ENCODE measurements at regions not wholly inside any gene's neighbourhood (a gene's known extent, or its start where the extent isn't known, plus 50 kb on each side); places are given as distances from the start of the nearest gene placed in this dataset.

DNA sequence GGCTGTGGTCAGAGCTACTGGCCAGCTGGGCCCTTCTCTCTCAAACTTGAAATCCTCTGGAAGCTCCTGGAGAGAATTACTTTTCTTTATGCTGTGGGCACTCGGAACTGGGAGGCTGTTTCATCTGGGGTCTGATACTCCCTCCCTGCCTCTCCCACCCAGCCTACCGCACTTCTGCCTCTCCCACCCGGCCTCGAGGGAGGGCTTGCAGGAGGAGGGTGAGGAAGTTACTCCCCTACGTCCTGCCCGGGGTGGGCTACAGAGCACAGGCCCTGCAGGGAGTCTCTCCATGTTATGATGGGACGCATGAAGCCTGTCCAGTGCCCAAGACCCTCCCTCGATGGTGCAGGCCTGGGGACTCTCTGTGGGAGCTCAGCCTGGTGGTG, 584.6 kb upstream of the MKI67 start:
- DNase-seq (ENCODE audit: low read depth, low spot score): no peak

GRCh38 chr10:128711806-128712205, 585.6 kb upstream of the MKI67 start:
- no peak overlapping the region for H3K27ac ChIP-seq
- DNase-seq (ENCODE audit: low read depth, low spot score): no peak

More for the DNA sequence above, 584.6 kb upstream of the MKI67 start:
- H3K27ac ChIP-seq: no peak overlapping the region

- H3K27ac ChIP-seq: no peak overlapping the region
- DNase-seq (ENCODE audit: low read depth, low spot score): no peak
Measured at GRCh38 chr10:128712661-128713400, 586.6 kb upstream of the MKI67 start.

- no peak overlapping the region for H3K27ac ChIP-seq
- no peak for DNase-seq (ENCODE audit: low read depth, low spot score)
Measured at GRCh38 chr10:128713471-128713870, 587.2 kb upstream of the MKI67 start.

DNA sequence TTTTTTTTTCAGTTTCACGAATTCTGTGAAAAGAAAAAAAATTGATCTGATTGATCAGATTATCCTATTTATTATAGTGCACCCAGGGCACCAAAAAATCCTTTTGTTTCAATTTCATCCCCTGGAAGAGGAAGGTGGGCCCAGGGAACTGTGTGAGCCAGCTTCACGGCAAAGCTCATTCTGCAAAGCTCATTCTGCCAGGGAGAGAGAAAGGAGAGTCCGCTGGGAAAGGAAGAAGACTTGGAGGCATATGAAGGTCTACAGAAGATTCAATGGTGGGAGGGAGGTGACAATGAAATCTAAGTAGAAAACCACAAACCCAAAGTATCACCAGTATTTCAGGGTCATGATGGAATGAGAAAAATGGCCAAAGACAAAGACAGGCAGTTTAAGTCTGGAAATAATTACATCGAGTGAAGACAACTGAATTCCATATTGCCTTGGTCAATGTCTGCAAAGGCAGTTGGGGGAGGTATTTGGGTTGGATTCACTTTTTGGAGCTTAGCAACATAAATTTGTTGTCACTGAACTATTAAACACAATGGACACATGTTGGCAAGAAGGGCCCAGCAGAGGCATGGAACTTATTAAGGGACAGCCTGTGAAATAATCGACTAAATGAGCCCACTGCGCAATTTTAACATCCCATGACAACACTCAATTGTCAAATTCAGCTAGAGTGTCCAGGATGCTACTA, 587.8 kb upstream of the MKI67 start:
- H3K27ac ChIP-seq: no peak overlapping the region
- DNase-seq (ENCODE audit: low read depth, low spot score): no peak

DNA sequence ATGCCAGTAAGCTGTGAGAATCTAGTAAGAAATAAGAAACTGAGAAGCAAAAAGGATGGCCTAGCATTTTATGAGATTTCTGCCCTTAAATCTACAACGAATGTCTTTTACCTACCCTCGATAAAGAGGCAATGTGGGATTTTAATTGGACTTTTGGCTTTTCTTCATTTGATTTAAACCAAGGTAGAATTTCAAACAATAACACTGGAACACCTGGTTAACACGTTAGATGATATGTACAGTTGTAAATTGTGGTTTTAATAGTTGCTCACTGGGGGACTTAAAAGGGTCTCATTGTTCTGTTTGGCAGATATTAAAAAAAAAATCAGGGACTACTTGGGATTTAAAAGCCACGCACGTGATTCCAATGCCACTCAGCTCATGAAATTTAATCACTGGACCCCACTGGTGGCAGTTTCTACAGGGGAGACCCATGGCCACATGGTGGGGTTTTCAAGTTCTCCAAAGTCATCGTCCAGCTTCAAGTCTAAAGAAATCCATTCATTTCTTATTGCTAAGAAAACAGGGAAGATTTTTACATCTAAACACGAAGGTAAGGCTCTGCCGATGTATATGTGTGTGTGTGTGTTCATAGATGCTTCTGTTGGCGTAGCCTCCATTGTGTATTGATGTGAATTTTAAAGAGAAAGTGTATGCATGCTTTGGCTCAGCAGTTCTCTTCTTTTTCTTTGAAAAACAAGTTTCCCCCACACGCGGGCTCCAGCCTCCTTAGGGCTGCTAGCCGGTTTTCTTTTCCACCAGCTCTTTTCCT, 588.6 kb upstream of the MKI67 start:
- no peak overlapping the region for H3K27ac ChIP-seq
- DNase-seq (ENCODE audit: low read depth, low spot score): no peak

GRCh38 chr10:128716181-128716580, 590.0 kb upstream of the MKI67 start:
- no peak for DNase-seq (ENCODE audit: low read depth, low spot score)
- no peak overlapping the region for H3K27ac ChIP-seq

DNA sequence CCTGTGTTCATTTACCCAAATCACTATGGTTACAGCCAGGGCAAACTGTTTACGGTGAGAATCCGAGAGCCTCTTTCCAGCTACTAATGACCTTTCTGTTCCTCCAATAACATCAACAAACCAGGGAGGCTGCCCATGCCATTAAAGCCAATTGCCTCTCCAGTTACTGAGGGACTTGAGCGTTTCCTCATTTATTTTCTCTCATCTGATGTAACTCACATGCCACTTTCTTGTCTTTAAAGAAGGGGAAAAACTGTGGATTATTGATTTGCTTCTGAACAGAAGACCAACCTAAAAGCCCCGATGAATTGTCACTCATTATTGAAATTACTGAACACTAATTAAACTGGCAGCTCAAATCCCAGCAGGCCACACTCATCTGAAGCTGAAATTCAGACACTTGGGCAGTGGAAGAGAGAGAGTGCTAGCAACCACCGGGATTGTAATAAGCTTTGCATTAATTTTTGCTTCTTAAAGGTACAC, 595.8 kb upstream of the MKI67 start:
- DNase-seq (ENCODE audit: low read depth, low spot score): no peak
- H3K27ac ChIP-seq: no peak overlapping the region

- no peak overlapping the region for H3K27ac ChIP-seq
- no peak for DNase-seq (ENCODE audit: low read depth, low spot score)
Measured at GRCh38 chr10:128722947-128723346, 596.7 kb upstream of the MKI67 start.

DNA sequence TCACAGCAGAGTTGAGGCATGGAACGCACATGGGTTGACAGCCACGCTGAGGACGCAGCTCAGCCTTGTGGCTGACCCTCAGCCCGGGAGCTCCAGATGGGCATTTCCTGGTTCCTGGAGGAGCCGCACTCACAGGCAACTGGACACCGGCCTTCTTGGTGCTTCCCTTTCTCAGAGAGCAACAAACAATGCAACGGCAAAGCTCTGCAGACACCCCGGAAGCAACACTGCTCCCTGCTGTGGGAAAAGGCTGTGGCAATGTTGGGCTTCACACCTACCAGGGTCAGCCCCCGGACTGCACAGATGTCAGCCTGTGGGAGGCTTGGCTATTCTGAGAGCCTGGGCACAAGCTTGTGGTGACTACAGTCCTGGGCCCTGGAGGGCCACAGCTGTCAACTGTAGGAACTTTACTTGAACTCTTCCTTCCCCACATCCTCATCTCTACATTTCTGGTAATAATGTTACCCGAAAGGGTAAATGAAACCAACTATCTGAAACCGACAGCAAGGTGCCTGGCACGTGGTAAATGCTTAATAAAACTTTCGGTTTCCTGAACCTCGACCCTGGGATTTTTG, 597.5 kb upstream of the MKI67 start:
- H3K27ac ChIP-seq: no peak overlapping the region
- no peak for DNase-seq (ENCODE audit: low read depth, low spot score)

DNA sequence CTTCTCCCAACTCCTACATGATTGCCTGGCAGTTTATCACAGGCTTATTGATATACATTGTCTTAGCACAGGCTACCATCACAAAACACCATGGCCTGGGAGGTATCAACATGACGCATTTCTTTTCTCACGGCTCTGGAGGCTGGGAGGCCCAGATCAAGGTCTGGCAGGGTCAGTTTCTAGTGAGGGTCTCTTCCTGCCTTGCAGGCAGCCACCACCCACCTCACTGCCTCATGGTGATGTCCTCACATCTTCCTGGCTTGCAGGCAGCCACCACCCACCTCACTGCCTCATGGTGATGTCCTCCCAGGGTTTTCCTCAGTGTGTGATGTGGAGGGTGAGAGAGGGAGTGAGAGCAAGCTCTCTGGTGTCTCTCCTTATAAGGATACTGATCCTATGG, 599.3 kb upstream of the MKI67 start:
- no peak overlapping the region for H3K27ac ChIP-seq
- no peak for DNase-seq (ENCODE audit: low read depth, low spot score)

- H3K27ac ChIP-seq: no peak overlapping the region
Measured at GRCh38 chr10:128727114-128727513, 600.9 kb upstream of the MKI67 start.

DNA sequence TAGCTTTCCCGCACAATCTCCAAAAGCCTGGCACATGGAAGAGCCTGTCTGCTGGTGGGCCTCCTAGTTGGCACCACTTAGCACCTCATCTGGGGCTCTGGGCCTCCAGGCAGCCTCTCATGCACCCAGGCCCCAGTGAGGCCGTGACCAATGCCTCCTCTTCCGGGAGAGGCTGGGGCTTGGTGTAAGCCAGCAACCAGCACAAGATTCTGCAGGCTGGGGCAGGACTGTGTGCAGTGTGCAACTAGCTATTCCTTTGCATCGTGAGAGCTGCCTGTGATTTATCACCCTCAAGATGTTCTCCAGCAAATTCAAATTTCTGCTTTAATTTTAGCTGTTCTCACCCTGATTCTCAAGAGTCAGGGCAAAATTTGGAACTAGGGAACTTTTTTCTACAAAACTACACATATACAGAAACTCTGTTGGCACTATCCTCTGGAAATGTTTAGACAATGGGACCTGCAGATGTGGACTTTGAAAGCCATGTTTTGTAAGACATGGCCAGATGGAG, 603.7 kb upstream of the MKI67 start:
- H3K27ac ChIP-seq: no peak overlapping the region
- DNase-seq (ENCODE audit: low read depth, low spot score): no peak

More at GRCh38 chr10:128727114-128727513, 600.9 kb upstream of the MKI67 start:
- DNase-seq (ENCODE audit: low read depth, low spot score): no peak

DNA sequence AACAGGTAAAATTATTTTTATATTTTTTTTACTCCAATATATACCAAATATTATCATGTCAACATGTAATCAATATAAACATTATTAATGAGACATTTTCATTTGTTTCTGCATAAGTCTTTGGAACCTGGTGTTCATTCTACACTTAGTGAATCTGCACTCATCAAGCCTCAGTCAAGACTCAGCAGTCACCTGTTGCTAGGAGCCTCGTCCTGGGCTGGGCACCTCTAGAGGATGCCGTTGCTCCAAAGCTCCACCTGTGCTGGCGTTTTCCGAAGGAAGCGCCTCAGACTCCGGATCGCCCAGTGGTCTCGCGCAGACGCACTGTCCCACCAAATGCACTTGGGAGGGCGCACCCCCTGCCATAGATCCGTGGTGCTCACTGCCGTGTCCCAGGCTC, 604.7 kb upstream of the MKI67 start:
- no peak overlapping the region for H3K27ac ChIP-seq

DNA sequence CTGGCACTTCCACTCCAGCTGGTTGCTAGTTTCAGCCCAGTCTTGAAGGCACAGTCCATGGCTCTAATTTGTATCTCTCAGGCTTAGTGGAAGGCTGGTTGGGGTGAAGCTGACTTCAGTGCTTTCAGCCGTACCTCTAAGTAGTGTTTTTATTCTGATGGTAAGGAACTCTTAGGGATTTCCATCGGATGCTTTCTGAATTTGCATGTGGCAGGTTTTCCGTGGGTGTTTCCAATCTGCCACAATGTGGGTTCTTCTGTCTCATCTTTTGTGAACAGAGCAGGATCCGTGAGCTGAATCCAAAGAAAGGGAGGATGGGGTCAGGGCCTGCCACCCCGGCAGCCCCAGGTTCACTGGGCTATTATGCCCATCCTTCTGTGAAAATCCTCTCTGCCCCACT, 607.9 kb upstream of the MKI67 start:
- H3K27ac ChIP-seq: no peak overlapping the region
- DNase-seq (ENCODE audit: low read depth, low spot score): no peak

More for the DNA sequence above, 604.7 kb upstream of the MKI67 start:
- DNase-seq (ENCODE audit: low read depth, low spot score): no peak

DNA sequence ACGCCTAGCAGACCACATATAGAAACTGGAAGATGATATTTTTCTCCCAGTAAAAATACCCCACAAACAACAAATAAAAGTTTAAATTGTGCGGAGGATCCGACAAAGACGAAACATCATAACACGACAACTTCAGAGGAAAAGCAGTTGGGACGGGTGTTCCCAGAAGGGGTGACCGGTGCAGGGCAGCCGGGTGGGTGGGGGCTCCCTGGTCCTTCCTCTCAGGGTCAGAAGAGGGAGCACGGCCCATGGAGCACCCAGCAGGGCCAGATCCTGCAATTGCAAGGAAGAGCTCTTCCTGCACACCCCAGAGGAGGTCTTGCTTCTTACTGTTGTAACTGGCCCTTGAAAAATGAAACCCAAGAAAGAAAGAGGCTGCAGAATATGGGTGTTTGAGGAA, 608.5 kb upstream of the MKI67 start:
- H3K27ac ChIP-seq: no peak overlapping the region
- DNase-seq (ENCODE audit: low read depth, low spot score): no peak

GRCh38 chr10:128735996-128736395, 609.8 kb upstream of the MKI67 start:
- H3K27ac ChIP-seq: no peak overlapping the region
- DNase-seq (ENCODE audit: low read depth, low spot score): no peak

GRCh38 chr10:128738386-128738915, 612.2 kb upstream of the MKI67 start:
- no peak for DNase-seq (ENCODE audit: low read depth, low spot score)
- no peak overlapping the region for H3K27ac ChIP-seq

DNA sequence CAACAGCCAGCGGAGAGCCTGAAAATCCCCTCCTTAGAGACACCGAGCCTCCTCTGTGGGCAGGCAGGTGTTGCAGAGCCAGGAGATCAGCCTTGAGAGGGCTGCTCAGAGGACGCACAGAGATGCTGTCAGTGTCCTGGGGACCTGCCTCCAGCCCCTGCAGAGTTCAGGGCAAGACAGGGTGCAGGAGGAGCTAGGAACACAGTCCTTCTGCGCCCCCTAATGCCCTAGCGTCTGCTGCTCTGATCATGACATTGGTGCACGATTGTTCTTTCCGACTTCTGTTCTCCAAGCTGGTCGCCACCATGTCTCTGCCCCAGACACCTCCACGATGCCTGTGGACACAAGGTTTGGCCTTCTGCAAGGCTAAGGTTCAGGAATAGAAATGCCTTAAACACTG, 613.7 kb upstream of the MKI67 start:
- DNase-seq (ENCODE audit: low read depth, low spot score): no peak
- no peak overlapping the region for H3K27ac ChIP-seq

- H3K27ac ChIP-seq: no peak overlapping the region
- no peak for DNase-seq (ENCODE audit: low read depth, low spot score)
Measured at GRCh38 chr10:128741180-128741579, 615.0 kb upstream of the MKI67 start.
